ENCODE measurements at regions not wholly inside any gene's neighbourhood (a gene's known extent, or its start where the extent isn't known, plus 50 kb on each side); places are given as distances from the start of the nearest gene placed in this dataset.

DNA sequence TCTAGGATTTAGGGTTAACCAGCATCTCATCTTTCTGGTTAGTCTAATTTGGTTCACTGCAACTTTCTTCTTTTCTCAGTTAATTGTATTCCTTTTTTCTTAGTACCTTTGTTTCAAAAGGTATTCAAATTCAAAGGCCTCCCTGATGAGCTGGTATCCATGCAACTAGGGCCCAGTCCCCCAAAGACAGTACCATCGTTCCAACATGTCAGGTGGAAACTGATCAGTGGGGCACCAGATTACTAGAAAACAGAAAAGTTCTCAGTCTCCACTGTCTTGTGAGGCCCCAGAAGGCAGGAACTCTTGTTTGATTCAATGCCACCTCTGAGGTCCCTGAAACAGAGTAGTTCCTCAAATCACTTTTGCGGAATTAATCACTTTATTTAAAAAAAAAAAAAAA, 303.2 kb upstream of the NBEA start:
- TF ChIP-seq RCOR1 (IDR thresholded peaks at IDR 0.05; ENCODE audit: insufficient replicate concordance, low read length) (no peak), POLR2A (IDR thresholded peaks at IDR 0.05; ENCODE audit: low read depth, low read length) (no peak), CEBPB (IDR thresholded peaks at IDR 0.05; ENCODE audit: low read depth, low read length) (no peak), MAFK (IDR thresholded peaks at IDR 0.05; ENCODE audit: low read depth, low read length) (no peak), FOS (IDR thresholded peaks at IDR 0.05; ENCODE audit: low read depth, low read length) (no peak), RAD21 (IDR thresholded peaks at IDR 0.05; ENCODE audit: low read length) (no peak), RFX5 (IDR thresholded peaks at IDR 0.05; ENCODE audit: low read depth, low read length) (no peak), MAZ (IDR thresholded peaks at IDR 0.05; ENCODE audit: borderline replicate concordance, low read depth, low read length) (no peak)
- TF ChIP-seq, protein P1, sequence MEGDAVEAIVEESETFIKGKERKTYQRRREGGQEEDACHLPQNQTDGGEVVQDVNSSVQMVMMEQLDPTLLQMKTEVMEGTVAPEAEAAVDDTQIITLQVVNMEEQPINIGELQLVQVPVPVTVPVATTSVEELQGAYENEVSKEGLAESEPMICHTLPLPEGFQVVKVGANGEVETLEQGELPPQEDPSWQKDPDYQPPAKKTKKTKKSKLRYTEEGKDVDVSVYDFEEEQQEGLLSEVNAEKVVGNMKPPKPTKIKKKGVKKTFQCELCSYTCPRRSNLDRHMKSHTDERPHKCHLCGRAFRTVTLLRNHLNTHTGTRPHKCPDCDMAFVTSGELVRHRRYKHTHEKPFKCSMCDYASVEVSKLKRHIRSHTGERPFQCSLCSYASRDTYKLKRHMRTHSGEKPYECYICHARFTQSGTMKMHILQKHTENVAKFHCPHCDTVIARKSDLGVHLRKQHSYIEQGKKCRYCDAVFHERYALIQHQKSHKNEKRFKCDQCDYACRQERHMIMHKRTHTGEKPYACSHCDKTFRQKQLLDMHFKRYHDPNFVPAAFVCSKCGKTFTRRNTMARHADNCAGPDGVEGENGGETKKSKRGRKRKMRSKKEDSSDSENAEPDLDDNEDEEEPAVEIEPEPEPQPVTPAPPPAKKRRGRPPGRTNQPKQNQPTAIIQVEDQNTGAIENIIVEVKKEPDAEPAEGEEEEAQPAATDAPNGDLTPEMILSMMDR (conservative IDR thresholded peaks at IDR 0.05; ENCODE audit: low read depth, low read length) = no peak
- TF ChIP-seq, protein P2, sequence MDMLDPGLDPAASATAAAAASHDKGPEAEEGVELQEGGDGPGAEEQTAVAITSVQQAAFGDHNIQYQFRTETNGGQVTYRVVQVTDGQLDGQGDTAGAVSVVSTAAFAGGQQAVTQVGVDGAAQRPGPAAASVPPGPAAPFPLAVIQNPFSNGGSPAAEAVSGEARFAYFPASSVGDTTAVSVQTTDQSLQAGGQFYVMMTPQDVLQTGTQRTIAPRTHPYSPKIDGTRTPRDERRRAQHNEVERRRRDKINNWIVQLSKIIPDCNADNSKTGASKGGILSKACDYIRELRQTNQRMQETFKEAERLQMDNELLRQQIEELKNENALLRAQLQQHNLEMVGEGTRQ (IDR thresholded peaks at IDR 0.05; ENCODE audit: low read depth, low read length) = no peak

Measured in IMR-90 (cell line).